ENCODE measurements at regions not wholly inside any gene's neighbourhood (a gene's known extent, or its start where the extent isn't known, plus 50 kb on each side); places are given as distances from the start of the nearest gene placed in this dataset.
"Not testable (repeated sequence)": the region's sequence is repeated elsewhere in the genome, so short reads cannot be mapped to it uniquely, and the experiment has no call there.

DNA sequence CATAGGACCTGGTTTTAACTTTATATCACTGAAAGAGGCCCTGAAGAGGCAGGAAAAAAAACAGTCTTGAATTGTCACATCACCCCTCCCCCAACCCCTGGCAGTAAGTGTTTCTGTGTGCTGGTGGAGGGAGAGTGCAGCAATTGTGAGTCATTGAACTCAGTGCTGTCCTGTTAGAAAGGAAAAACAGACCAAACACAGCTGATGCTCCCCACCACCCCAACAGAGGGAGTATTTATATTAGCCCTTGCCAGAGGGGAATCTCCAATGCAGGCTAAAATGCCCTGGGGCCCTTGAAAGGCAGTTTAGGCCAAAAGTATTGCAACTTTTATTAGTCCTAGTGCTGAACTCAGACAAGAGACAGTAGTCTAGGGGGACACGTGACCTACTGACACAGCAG is 197.8 kb upstream of the AGTR2 start:
- DNase-seq, result no peak

DNA sequence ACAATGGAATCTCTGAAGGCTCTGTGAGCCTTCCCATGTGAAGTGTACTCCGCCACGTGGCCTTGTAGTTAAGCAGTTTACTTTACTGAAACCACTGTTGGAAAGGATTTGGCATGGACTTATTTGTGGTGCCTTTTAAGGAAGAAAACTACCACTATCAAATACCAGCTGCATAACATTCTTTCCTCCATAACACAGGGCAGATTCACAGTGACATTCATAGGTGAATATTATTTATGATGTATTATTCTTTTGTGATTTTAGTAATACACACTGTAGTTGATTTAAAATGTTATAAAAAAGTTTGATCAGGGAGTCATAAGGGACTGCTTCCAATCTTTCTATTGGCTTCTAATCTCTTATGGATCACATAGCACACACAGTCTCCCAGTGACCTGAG is 192.5 kb upstream of the AGTR2 start:
- no peak for DNase-seq

- DNase-seq, result not testable (repeated sequence)
Measured at GRCh38 chrX:115983148-115983547, 187.4 kb upstream of the AGTR2 start.

DNA sequence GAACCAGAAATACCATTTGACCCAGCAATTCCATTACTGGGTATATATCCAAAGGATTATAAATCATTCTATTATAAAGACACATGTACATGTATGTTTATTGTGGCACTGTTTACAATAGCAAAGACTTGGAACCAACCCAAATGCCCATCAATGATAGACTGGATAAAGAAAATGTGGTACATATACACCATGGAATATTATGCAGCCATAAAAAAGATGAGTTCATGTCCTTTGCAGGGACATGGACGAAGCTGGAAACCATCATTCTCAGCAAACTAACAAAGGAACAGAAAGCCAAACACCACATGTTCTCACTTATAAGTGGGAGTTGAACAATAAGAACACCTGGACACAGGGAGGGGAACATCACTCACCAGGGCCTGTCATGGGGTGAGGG is 183.1 kb upstream of the AGTR2 start:
- not testable (repeated sequence) for DNase-seq

DNA sequence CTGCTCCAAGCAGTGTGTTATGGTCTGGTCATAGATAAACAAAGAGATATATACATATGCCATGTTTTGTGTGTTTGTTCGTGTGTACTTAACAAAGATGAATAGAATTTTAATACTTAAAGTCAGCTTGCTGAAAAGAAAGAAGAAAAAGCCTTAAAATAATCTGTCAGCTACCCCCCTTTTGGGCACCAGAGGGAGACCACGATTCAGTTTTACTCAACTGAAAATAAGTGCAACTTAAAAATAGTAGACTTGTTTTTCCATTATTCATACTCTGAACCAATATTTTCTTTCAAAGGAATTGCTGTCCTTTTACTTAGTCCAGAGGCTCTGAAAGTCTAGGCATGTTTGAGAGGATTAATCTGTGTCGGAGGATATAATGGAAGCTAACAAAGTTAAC is 181.7 kb upstream of the AGTR2 start:
- no peak for DNase-seq

- no peak for DNase-seq
Measured at GRCh38 chrX:115989686-115990085, 180.9 kb upstream of the AGTR2 start.

- no peak for DNase-seq
Measured at GRCh38 chrX:116009346-116009745, 161.2 kb upstream of the AGTR2 start.

GRCh38 chrX:116009861-116010710 is 160.5 kb upstream of the AGTR2 start:
- DNase-seq, result no peak

- no peak for DNase-seq
Measured at GRCh38 chrX:116010939-116011338, 159.6 kb upstream of the AGTR2 start.

GRCh38 chrX:116031331-116031730 is 139.2 kb upstream of the AGTR2 start:
- no peak for DNase-seq

Measured in NCI-H2081 treated with DMSO at 0.1 percent for 48 hours (cell line).